Heart left ventricle (tissue), 13 donors: ENCODE measurements at regions not wholly inside any gene's neighbourhood (a gene's known extent, or its start where the extent isn't known, plus 50 kb on each side); places are given as distances from the start of the nearest gene placed in this dataset.

ENCODE experiments used
- POLR2A ChIP-seq, 2 donors: fragments of 450-650 bp; IDR thresholded peaks; one replicate each; pipeline ENCODE4 v1.6.1; 2017; ENCODE audit warnings: antibody characterized with exemption in 2 of 2, mild to moderate bottlenecking in 2 of 2, moderate library complexity in 2 of 2
- TF ChIP-seq, protein P1 (sequence below), 12 donors: fragments of 200-600 bp; sonication (generic) in 4 of 12; IDR thresholded peaks; one replicate each; pipeline versions ENCODE4 v1.5.0 to v1.8.0; 2018 to 2022; ENCODE audit warnings: antibody characterized with exemption in 12 of 12, mild to moderate bottlenecking in 5 of 12
- donor health status: ischemic (EF 13 %, LVEDD 7.1; RV severe dilation, severe dysfunction).
- donor health status: DM: no; HTN: yes; CAD: no.
- donor health status: DM: no; HTN: no; CAD: no.
- donor health status: ischemic (EF 25% LVEDD 6.9; RV normal size, moderate dysfunction).
- donor health status: ischemic (EF 25% LVEDD 5.7; RV mildly dilated, moderate dysfunction).
- donor health status: ischemic (EF 35%, LVEDD 5.7; RV mildly dilated, moderate dysfunction).
- donor health status: nonischemic (EF 11% LVEDD 7.7; RV severe dilation, severe dysfunction).
- donor health status: DM: yes; HTN: yes; CAD: no.
- donor health status: PGD.
- donor health status: ischemic (EF 29% LVEDD 5.4; RV normal size, mild dysfunction).
- donor health status: nonischemic (EF 23%, LVEDD 6.1; RV moderate dilation, normal function).

DNA sequence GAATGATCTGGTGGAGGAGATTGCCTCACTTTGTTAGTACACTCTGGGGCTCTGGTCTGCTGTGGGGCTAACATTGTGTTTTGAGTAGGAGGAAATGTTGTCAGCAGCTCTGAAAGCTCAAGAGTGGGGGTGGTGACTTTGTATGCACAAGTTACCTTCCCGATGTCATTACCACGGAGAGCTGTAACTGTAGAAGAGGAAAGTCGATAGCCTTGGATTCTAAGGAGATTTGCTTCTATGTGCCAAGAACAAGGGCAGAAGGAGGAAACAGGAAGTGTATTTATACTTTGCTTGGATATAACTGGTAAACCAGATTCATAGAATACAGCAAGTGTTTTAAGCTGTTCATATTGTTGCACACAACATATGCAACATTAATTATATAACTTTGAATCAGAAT is 196.1 kb downstream of the AMY1C start:
- TF ChIP-seq, protein P1, sequence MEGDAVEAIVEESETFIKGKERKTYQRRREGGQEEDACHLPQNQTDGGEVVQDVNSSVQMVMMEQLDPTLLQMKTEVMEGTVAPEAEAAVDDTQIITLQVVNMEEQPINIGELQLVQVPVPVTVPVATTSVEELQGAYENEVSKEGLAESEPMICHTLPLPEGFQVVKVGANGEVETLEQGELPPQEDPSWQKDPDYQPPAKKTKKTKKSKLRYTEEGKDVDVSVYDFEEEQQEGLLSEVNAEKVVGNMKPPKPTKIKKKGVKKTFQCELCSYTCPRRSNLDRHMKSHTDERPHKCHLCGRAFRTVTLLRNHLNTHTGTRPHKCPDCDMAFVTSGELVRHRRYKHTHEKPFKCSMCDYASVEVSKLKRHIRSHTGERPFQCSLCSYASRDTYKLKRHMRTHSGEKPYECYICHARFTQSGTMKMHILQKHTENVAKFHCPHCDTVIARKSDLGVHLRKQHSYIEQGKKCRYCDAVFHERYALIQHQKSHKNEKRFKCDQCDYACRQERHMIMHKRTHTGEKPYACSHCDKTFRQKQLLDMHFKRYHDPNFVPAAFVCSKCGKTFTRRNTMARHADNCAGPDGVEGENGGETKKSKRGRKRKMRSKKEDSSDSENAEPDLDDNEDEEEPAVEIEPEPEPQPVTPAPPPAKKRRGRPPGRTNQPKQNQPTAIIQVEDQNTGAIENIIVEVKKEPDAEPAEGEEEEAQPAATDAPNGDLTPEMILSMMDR (IDR thresholded peaks at IDR 0.05): no peak
- no peak for TF ChIP-seq POLR2A (IDR thresholded peaks at IDR 0.05)
